Amniotic epithelial cell (primary cell): ENCODE measurements at regions not wholly inside any gene's neighbourhood (a gene's known extent, or its start where the extent isn't known, plus 50 kb on each side); places are given as distances from the start of the nearest gene placed in this dataset.
"Not testable (repeated sequence)": the region's sequence is repeated elsewhere in the genome, so short reads cannot be mapped to it uniquely, and the experiment has no call there.

ENCODE experiments used
- DNase-seq: peaks from one replicate; pipeline ENCODE4 v3.0.0-alpha.2; 2010; ENCODE audit warnings: low read depth

GRCh38 chr1:242912855-242913254 is 342.2 kb downstream of the CEP170 start:
- DNase-seq, result not testable (repeated sequence)

- DNase-seq, result not testable (repeated sequence)
Measured at GRCh38 chr1:242900558-242900957, 354.5 kb downstream of the CEP170 start.

DNA sequence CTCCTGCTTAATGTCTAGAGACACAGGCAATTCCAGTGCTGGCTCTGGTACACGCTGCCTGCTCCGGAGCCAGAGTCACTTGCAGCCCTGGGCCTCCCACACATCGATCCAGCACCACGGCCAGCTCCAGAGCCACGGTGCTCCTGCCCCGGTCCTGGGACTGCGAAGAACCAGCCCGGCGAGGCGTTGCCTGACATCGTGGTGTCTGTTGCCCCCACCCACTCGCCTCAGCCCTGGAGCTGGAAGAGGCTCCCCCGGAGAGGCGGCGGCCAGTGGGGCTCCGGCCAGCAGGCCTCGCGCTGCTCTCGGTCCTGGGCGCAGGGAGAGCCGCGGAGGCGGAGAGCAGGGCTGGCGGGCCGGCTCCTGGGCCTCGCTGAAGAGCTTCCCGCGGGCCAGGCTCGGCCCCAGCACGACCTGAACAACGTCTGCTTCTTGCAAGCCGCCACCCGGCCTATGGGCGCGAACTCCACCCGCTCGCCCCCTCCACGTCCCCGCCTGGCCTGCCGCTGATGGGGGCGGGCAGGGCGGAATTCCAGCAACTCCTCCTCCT is 364.8 kb downstream of the CEP170 start:
- peak; percentile 17 for DNase-seq

DNA sequence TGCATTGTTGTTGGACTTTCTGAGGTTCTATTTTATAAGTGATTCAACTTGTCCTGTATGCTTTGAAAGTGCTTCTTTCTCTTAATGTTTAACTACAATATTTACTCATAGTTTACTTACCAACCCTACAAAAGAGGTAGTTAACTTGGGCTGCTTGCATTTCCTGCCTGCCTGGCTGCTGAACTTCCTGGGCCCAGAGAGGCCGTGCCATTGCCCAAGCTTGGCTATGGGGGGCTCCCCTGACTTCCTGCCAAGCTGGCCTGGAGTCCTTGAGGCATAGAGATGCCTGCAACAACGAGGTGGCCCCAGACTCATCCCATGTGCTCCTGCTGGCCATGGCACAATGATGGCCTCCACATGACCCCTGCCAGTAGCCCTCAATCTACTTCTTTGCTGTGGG is 361.6 kb upstream of the PLD5 start:
- DNase-seq, result no peak

DNA sequence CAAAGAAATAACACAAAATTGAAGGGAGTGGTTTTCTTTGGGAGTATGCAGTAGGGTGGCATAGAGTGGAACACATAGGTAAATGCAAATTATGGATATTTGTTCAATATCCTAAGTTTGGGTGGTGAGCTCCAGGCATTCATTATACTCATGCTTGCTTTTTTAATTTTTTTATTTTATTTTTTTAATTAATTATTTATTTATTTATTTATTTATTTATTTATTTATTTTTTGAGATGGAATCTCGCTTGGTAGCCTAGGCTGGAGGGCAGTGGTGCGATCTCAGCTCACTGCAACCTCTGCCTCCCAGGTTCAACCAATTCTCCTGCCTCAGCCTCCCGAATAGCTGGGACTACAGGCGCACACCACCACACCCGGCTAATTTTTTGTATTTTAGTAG is 355.5 kb upstream of the PLD5 start:
- DNase-seq, result not testable (repeated sequence)

- DNase-seq, result no peak
Measured at GRCh38 chr1:242877743-242878142, 353.2 kb upstream of the PLD5 start.

DNA sequence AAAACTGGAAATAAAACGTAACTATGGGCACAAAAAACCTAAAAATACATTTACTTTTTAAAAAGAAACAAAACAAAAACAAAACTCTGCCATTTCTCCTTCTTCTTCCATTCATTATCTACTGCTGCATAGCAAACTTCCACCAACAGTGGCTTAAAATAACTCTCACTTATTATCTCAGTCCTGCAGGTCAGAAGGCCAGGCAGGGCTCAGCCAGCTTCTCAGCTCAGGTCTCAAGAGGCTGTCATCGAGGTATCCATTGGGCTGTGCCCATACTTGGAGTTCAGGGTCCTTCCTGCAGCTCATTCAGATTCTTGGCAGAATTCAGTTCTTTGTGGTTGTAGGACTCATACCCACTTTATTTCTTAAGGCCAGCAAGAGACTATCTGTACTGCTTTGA is 352.7 kb upstream of the PLD5 start:
- no peak for DNase-seq

DNA sequence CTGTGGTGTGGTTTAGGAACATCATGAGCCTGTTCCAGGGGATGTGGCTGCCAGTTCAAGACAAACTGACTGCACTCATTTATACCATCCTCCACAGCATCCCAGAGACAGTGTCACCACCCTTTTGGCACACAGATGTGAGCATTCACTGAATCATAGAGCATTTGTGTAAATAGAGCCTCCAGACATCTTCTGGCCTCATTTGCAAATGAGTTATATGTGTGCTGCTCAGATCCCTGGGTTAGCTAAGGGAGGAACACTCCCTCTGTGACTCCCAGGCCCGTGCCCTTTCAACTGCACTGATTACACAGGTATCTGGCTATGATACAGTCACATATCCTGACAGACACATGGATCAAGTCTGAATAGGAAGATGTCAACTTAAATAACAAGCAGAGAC is 351.5 kb upstream of the PLD5 start:
- no peak for DNase-seq

- DNase-seq, result no peak
Measured at GRCh38 chr1:242873661-242874060, 349.2 kb upstream of the PLD5 start.

- no peak for DNase-seq
Measured at GRCh38 chr1:242872521-242872920, 348.0 kb upstream of the PLD5 start.

GRCh38 chr1:242871471-242872030 is 347.1 kb upstream of the PLD5 start:
- DNase-seq, result no peak

GRCh38 chr1:242870966-242871365 is 346.5 kb upstream of the PLD5 start:
- no peak for DNase-seq

DNA sequence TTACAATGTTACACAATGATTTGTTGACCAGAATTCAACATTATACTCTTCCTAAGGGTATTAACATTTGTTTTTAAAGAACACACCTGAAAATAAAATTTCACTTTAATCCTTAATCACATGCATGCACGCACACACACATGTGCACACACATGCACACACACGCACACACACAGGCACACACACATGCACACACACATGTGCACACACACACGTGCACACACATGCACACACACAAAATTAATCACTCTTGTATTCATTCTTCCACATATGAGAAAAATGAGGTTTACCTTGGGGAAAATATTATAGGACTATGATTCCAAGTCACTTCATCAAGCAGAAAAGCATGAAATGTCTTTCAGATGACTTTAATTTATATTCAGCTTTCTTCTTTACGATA is 331.8 kb upstream of the PLD5 start:
- no peak for DNase-seq

- DNase-seq, result no peak
Measured at GRCh38 chr1:242854466-242854865, 330.0 kb upstream of the PLD5 start.

- DNase-seq, result peak; percentile 9
Measured at GRCh38 chr1:242847390-242847993, 323.0 kb upstream of the PLD5 start.

DNA sequence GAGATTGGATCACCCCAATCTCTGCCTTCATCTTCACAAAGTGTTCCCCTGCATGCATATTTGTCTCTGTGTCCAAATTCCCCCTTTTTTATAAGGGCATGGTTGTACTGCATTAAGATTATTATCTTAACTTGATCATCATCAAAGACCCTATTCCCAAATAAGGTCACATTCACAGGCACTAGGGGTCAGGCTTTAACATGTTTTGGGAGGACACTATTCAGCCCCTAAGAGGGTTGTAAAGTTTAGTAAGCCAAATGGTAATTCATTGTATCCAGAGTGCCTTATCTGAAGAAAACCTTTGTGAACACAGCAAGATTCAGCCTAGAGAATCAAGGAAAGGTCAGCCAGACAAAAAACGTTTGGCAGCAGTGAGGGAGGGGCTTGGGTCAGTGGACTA is 317.6 kb upstream of the PLD5 start:
- DNase-seq, result no peak

GRCh38 chr1:242839101-242839500 is 314.6 kb upstream of the PLD5 start:
- no peak for DNase-seq

DNA sequence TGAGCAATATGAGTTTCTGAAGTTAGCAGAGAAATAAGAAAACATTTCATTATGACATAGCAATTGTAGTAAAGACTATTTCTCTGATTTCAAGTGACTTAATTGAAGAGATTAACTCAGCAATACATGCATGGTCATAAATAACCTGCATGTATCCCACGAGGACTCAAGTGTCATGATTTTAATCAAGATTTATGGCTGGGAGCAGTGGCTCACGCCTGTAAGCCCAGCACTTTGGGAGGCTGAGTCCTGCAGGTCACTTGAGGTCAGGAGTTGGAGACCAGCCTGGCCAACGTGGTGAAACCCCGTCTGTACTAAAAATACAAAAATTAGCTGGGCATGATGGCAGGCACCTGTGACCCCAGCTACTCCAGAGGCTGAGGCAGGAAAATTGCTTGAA is 311.9 kb upstream of the PLD5 start:
- DNase-seq, result no peak

DNA sequence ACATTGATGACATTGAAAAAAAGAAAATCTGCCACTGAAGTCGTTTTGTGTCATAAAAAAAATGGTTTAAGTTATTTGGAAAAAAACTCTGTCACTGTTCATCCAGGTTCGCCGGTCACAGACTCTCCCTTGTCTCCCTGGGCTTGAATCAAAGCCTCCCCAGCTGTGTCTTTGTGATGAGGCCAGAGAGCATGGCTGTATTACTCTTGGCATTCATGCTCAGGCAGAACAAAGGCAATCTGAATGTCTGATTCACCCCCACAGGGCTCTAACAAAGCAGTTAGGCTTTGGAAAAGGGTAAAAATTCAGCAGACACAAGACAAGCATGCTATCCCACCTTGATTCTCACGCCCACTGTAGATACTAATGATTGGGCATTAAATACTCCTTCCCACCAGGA is 304.3 kb upstream of the PLD5 start:
- no peak for DNase-seq

- DNase-seq, result no peak
Measured at GRCh38 chr1:242828199-242828598, 303.7 kb upstream of the PLD5 start.

GRCh38 chr1:242827538-242827937 is 303.0 kb upstream of the PLD5 start:
- peak; percentile 57 for DNase-seq

DNA sequence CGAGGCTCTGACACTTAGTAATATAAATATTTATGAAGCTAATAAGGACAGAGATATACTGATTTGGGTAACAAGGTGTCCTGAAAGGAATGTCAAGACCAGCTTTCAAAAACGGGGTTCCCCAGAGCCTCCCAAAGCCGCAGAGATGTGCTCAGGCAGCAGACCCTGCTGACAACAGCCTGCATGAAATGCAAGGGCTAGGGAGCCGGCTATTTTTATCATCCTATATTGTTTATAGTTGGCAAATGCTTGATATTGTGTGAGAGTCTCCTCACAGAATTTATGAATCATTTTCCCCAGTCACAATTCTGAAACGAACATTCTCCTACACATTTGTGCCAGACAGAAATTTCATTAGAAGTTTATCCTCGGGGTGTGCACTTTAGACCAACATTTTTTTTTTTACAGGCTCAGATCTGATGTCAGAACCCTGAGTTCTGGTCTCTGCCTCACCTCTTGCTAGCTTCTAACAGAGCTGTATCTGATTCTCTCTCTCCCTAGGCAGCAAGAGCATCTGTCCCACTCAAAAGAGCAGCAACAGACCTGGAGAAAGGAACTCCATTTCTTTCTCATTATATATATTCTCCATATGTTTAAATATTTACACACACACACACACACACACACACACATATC is 302.3 kb upstream of the PLD5 start:
- DNase-seq, result peak; percentile 47

DNA sequence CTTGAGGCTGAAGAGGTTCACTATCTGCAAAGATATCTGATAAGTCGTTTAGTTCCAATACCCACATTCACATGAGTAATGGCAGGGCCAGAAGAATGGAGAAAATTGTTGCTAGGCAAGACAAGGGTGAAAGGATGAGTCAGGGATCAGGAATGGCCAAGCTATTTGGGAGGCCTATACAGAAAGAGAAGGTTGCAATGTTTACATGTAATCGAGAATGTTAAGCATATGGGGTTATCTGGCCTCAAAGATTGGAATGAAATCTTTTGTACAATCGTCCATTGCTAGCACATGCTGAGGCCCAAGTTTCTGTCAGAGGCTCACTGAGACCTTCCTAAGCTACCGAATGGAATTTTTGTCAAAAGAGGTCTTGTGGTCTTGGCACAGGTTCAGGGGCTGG is 299.9 kb upstream of the PLD5 start:
- DNase-seq, result peak; percentile 51
